D721Med (cell line): ENCODE measurements at regions not wholly inside any gene's neighbourhood (a gene's known extent, or its start where the extent isn't known, plus 50 kb on each side); places are given as distances from the start of the nearest gene placed in this dataset.

ENCODE experiments used
- DNase-seq: peaks from one replicate; pipeline ENCODE4 v3.0.0; 2011; ENCODE audit warnings: low spot score; ENCODE audit not compliant: insufficient read length
- FAIRE-seq: peaks from 2 replicates; lab custom pipeline; 2011; peaks lifted over from hg19 to GRCh38; lab: Jason Lieb, UNC
- TF ChIP-seq, protein P1 (sequence below): IDR thresholded peaks from 2 replicates; pipeline ENCODE4 v1.5.1; 2012; ENCODE audit warnings: mild to moderate bottlenecking, control low read depth; ENCODE audit not compliant: insufficient read depth; ENCODE audit errors: missing control alignments

DNA sequence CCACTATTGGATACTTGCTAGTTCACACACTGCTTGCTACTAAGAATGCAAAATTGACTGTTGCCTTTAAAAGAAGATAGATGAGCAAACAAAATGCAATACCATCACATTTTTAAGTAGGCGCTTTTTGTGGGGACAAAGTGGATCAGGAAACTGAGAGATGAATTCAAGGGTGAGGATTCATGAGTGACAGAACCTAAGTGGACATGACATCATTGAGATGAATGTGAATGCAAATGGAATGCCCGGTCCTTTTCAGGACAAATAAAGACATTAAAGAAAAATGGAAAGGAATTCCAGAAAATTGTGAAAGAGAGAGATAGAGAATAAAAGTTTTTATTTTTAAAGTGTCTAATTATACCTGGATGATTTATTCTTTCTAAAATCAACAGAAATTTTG, 106.3 kb upstream of the AKR1E2 start:
- TF ChIP-seq, protein P1, sequence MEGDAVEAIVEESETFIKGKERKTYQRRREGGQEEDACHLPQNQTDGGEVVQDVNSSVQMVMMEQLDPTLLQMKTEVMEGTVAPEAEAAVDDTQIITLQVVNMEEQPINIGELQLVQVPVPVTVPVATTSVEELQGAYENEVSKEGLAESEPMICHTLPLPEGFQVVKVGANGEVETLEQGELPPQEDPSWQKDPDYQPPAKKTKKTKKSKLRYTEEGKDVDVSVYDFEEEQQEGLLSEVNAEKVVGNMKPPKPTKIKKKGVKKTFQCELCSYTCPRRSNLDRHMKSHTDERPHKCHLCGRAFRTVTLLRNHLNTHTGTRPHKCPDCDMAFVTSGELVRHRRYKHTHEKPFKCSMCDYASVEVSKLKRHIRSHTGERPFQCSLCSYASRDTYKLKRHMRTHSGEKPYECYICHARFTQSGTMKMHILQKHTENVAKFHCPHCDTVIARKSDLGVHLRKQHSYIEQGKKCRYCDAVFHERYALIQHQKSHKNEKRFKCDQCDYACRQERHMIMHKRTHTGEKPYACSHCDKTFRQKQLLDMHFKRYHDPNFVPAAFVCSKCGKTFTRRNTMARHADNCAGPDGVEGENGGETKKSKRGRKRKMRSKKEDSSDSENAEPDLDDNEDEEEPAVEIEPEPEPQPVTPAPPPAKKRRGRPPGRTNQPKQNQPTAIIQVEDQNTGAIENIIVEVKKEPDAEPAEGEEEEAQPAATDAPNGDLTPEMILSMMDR = no peak
- no peak for DNase-seq
- FAIRE-seq = no peak

GRCh38 chr10:4719036-4719435, 107.0 kb upstream of the AKR1E2 start:
- FAIRE-seq (no peak), DNase-seq (no peak)
- TF ChIP-seq, protein P1 = no peak

DNA sequence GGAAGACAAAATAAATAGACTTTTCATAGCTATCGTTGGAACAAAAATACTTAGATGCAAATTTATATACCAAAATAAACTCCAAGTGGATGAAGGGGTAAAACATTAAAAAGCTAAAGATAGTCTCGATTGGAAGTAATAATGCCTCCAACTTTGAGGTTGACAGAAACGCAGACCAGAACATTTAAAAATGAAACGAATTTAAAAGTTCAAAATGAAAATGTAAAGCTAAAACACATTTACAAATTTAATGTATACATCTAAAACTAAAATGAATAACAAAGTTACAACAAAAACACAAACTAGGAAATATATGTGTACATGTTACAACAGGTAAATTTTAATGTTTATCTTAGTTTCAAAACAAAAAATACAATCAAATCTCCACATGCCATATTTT, 107.5 kb upstream of the AKR1E2 start:
- FAIRE-seq (no peak), DNase-seq (no peak)
- TF ChIP-seq, protein P1 = no peak

- TF ChIP-seq, protein P1 = no peak
- no peak for DNase-seq
- no peak for FAIRE-seq
Measured at GRCh38 chr10:4717670-4718069, 108.3 kb upstream of the AKR1E2 start.

- no peak for FAIRE-seq
- TF ChIP-seq, protein P1 = no peak
- DNase-seq = no peak
Measured at GRCh38 chr10:4710858-4711257, 115.1 kb upstream of the AKR1E2 start.

DNA sequence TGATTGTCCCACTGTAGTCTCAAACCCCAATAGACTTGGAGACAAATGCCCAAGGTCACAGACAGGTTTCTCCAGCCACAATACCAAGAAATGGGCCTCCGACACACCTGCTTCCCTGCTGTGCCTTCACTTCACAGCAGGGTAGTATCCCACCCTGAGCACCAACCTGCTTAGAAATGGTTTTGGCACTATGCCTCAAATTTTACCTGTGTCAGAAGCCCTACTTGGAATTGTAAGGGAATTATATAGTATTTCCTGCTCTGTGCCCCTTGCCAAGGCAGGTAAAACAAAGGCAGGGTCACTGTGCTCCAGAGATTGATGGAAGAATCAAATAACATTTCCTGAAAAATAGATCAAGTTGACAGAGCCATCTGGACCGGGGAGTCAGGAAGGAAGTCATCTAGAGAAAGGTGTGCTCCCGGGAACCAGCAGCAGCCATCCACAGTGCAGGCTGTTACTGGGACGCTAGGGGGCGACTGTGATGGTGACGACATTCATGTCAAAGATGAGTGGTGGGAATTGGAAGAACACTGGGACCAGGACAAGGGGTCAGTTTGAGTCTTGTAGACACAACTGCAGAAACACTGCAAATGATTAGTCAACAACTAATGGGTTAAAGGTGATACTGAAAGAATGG, 117.8 kb upstream of the AKR1E2 start:
- DNase-seq (no peak), FAIRE-seq (no peak)

DNA sequence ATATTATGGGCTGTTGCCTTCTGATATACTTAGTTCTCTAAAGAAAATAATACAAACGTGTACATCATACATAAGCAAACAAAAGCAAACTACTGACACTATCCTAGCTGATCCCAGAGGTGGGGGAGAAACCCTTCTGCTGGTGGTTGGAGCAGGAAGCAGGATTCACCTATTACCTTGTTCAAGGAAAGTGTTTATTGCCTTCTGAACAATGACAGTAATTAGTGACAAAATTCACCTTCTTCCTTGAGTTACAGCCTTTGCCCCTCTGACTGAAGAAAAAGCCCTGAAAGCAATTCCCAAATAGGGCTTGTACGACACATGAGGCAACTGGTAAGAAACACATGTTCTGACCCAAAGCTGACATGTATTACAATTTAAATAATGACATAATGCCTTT, 118.8 kb upstream of the AKR1E2 start:
- no peak for DNase-seq
- no peak for FAIRE-seq
- TF ChIP-seq, protein P1 = no peak

More for the DNA sequence above, 117.8 kb upstream of the AKR1E2 start:
- TF ChIP-seq, protein P1 = no peak
